ENCODE measurements at regions not wholly inside any gene's neighbourhood (a gene's known extent, or its start where the extent isn't known, plus 50 kb on each side); places are given as distances from the start of the nearest gene placed in this dataset.
"Not testable (repeated sequence)": the region's sequence is repeated elsewhere in the genome, so short reads cannot be mapped to it uniquely, and the experiment has no call there.

- FAIRE-seq (no peak), DNase-seq (ENCODE audit: low spot score) (no peak)
Observed at GRCh38 chr2:66317268-66317890, 117.5 kb upstream of the MEIS1 start.

- FAIRE-seq (no peak), DNase-seq (ENCODE audit: low spot score) (no peak)
Observed at GRCh38 chr2:66306483-66306882, 128.4 kb upstream of the MEIS1 start.

GRCh38 chr2:66305718-66306117 is 129.2 kb upstream of the MEIS1 start:
- DNase-seq (ENCODE audit: low spot score) (no peak), FAIRE-seq (no peak)

- no peak for FAIRE-seq
Observed at GRCh38 chr2:66303471-66303870, 131.5 kb upstream of the MEIS1 start.

GRCh38 chr2:66301767-66302140 is 133.2 kb upstream of the MEIS1 start:
- FAIRE-seq = no peak
- no peak for DNase-seq (ENCODE audit: low spot score)

More at GRCh38 chr2:66303471-66303870, 131.5 kb upstream of the MEIS1 start:
- DNase-seq (ENCODE audit: low spot score) = no peak

GRCh38 chr2:66301022-66301766 is 133.7 kb upstream of the MEIS1 start:
- no peak for DNase-seq (ENCODE audit: low spot score)
- FAIRE-seq = no peak

- FAIRE-seq (no peak), DNase-seq (ENCODE audit: low spot score) (no peak)
Observed at GRCh38 chr2:66283787-66284186, 151.1 kb upstream of the MEIS1 start.

- FAIRE-seq (no peak), DNase-seq (ENCODE audit: low spot score) (no peak)
Observed at GRCh38 chr2:66281980-66282379, 152.9 kb upstream of the MEIS1 start.

GRCh38 chr2:66279024-66279423 is 155.9 kb upstream of the MEIS1 start:
- no peak for DNase-seq (ENCODE audit: low spot score)
- FAIRE-seq = no peak

- FAIRE-seq = no peak
- DNase-seq (ENCODE audit: low spot score) = no peak
Observed at GRCh38 chr2:66275984-66276383, 158.9 kb upstream of the MEIS1 start.

GRCh38 chr2:66273933-66274490 is 160.9 kb upstream of the MEIS1 start:
- FAIRE-seq (no peak), DNase-seq (ENCODE audit: low spot score) (no peak)

GRCh38 chr2:66272751-66273150 is 162.2 kb upstream of the MEIS1 start:
- FAIRE-seq = no peak
- no peak for DNase-seq (ENCODE audit: low spot score)

- no peak for DNase-seq (ENCODE audit: low spot score)
- FAIRE-seq = no peak
Observed at GRCh38 chr2:66271777-66272176, 163.1 kb upstream of the MEIS1 start.

GRCh38 chr2:66270247-66270646 is 164.7 kb upstream of the MEIS1 start:
- DNase-seq (ENCODE audit: low spot score) (no peak), FAIRE-seq (no peak)

GRCh38 chr2:66269166-66269565 is 165.8 kb upstream of the MEIS1 start:
- FAIRE-seq = no peak

GRCh38 chr2:66268756-66269155 is 166.2 kb upstream of the MEIS1 start:
- DNase-seq (ENCODE audit: low spot score) (no peak), FAIRE-seq (no peak)

More at GRCh38 chr2:66269166-66269565, 165.8 kb upstream of the MEIS1 start:
- no peak for DNase-seq (ENCODE audit: low spot score)

- FAIRE-seq (no peak), DNase-seq (ENCODE audit: low spot score) (no peak)
Observed at GRCh38 chr2:66264354-66264753, 170.6 kb upstream of the MEIS1 start.

GRCh38 chr2:66255867-66256266 is 179.1 kb upstream of the MEIS1 start:
- no peak for FAIRE-seq
- DNase-seq (ENCODE audit: low spot score) = no peak

- FAIRE-seq (no peak), DNase-seq (ENCODE audit: low spot score) (no peak)
Observed at GRCh38 chr2:66255136-66255535, 179.8 kb upstream of the MEIS1 start.

- no peak for DNase-seq (ENCODE audit: low spot score)
- FAIRE-seq = no peak
Observed at GRCh38 chr2:66253066-66253465, 181.9 kb upstream of the MEIS1 start.

GRCh38 chr2:66252109-66252508 is 182.8 kb upstream of the MEIS1 start:
- no peak for DNase-seq (ENCODE audit: low spot score)
- no peak for FAIRE-seq

- no peak for FAIRE-seq
Observed at GRCh38 chr2:66251573-66251972, 183.4 kb upstream of the MEIS1 start.

GRCh38 chr2:66249089-66249488 is 185.8 kb upstream of the MEIS1 start:
- not testable (repeated sequence) for FAIRE-seq; DNase-seq (ENCODE audit: low spot score)

More at GRCh38 chr2:66251573-66251972, 183.4 kb upstream of the MEIS1 start:
- DNase-seq (ENCODE audit: low spot score) = no peak
